Activated CD4-positive, alpha-beta T cell treated with anti-CD3 and anti-CD28 coated beads, Interleukin-2, amount 50 U/mL, for 4 hours (primary cell): ENCODE measurements at regions not wholly inside any gene's neighbourhood (a gene's known extent, or its start where the extent isn't known, plus 50 kb on each side); places are given as distances from the start of the nearest gene placed in this dataset.

ENCODE experiments used
- DNase-seq, 2 experiments: peaks; one replicate each; pipeline ENCODE4 v3.0.0-alpha.2; 2020

DNA sequence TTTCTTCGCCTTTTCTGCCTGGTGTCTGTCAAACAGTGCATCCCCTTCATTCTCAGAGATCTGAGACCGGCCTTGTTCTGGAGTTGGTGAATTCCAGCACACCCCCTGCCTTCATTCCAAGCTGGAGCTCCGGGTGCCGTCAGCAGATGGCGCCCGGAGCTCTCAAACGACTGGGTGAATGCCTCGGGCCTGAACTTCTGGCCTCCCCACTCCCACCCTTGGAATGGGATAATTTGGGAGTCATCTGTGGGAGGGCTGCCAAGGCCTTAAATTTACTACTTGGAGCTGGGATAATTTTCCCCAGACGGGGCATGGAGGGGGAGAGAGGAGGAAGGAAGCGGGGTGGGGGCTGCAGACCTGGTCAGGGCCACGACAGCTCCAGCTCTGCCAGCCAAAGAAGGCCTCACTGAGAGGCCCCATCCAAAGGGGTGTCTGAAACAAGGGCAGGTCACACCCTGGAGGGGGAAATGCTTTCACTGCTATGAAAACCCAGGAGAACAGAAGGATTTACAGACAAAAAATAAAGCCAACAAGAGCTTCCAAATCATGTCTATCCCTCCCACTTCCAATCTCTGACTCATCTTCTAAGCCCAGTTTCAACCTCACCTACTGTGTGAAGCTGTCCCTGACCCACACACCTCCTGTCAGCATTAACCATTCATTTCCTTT is 187.9 kb downstream of the OPA1 start:
- peak in 1 of 2 experiments; percentile 4 for DNase-seq

- no peak for DNase-seq
These were observed 189.3 kb downstream of the OPA1 start for GRCh38 chr3:193782276-193782647.

- no peak for DNase-seq
These were observed 189.7 kb downstream of the OPA1 start for GRCh38 chr3:193782747-193783146.

DNA sequence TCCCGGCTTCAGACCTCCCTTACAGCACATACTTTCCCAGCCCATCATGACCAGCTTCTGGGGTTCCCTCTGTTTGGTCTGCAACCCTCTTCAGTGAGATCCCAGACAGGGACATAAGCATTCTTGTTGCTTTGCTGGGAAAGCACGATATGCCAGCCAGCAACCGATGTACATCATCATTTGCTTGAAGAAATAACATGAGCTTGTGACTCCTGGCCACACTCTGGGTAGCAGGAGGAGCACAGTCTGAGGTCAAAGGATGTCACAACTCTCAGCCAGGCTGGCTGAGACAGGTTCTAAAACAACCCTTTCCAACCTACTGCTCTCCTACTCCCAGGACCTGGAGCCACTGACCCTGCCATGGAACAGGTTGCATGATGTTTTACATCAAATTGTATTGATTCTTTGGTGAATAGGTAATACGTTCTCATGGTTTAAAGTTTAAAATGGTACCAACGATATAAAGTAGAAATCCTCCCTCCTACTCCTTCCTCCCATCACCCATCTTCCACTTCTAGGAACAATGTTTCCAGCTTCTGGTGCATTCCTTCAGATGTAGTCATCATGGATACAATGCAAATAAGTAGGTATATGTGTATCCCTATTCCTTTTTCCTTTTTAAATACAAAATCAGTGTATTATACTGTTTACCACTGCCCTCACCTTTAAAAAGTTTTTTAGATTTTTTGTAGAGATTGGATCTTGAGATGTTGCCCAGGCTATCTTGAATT is 190.3 kb downstream of the OPA1 start:
- DNase-seq: no peak

- DNase-seq: no peak
These were observed 191.8 kb downstream of the OPA1 start for GRCh38 chr3:193784822-193785221.

- DNase-seq: no peak
These were observed 194.5 kb downstream of the OPA1 start for GRCh38 chr3:193787496-193787870.

- no peak for DNase-seq
These were observed 195.4 kb downstream of the OPA1 start for GRCh38 chr3:193788189-193788991.

DNA sequence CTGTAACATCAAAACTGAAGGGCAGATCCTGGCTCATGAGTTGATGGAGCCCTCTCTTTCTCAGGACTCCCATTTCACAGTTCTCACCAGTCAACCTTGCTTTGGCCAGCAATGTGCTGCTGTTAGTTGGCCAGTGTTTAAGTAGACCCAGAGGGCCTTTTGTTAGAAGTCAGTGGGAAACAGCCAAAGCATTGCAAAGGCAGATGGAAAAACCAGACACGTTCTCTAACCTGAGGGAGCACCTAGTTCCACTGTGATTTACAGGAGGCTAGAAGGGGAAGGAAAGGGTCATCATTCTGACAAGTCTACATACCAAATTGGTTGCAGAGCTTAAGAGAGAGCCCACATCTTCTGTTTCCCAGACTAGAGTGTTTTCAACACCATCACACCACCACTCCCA is 196.4 kb downstream of the OPA1 start:
- no peak for DNase-seq

DNA sequence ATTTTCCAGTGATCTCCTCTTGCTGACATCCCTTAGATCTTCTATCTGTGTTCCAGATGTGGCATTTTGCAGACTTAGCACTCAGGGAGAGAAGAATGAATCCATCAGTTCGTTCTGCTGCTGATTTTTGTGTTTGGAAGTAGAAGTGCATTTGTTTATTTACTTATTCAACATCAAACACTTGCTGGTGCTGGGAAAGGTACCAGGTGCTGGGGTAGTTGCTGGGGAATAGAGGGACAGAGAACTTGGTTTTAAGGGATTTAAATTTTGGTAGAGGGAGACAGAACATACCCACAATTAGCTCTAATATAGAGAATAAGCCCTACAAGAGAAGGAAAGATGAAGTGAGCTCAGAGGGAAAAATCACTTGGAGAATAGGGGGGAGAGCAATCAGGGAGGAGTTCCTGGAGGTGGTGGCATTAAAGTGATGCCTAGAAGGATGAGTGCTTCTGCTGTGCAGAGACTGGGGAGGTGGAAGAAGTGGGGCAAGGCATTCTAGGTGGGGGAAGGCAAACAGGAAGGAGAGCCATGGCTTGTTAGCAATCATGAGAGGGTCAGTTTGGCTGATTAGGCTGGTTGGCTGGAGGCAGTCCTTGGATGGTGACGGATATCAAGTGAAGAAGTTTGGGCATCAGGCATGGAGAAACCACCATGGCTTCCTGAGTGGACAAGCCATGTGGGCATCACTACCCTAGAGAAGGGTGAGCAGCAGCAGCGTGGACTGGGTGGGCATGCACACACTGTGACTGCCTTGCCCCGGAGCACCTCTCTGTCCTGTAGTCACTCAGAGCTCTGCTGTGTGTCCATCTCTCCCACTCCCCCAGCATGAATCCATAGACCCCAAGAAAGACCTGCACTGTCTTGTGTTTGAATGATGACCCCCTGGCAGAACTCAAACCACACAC is 197.3 kb downstream of the OPA1 start:
- no peak for DNase-seq

DNA sequence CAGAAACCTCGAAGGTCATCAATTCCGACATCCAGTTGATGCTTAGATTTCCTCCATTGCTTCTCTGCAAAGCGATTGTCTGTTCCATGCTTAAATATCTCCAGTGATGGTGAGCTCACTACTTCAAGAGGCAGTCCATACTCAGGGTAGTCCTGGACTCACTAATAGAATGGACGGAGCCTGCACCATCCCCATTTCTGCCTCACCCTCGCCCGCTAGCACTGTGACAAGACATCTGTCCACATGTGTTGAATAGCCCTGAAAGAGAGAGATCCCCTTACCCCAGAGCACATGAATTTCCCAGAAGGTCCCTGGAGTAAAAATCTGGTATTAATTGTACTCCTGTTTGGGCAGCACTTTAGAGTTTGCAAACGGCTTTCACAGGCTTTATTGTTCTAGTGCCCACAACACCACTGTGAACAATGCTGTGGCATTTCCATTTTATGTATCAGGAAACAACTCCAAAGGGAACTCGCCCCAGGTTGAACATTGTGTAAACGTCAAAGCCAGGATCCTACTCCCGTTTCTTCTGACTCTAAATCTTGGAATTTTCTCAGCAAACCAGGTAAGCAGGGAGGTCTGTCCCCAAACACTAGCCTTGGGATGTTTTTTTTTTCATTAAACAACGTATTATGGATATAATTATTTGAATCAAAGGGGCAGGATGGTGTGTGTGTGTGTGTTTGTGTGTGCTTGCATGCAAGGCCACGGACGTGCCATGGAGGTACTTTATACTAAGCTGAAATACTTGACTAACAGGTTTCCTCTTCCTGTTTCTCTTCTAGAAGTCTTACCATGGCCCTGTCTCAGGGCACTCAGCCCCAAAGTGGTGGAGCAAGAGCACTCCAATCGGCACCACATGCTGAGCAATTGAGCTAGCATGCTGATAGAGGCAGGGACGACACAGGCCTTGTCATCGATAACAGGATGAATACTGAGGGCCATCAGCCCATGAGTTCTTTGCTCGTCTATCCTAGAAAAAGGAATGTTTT is 198.3 kb downstream of the OPA1 start:
- no peak for DNase-seq

DNA sequence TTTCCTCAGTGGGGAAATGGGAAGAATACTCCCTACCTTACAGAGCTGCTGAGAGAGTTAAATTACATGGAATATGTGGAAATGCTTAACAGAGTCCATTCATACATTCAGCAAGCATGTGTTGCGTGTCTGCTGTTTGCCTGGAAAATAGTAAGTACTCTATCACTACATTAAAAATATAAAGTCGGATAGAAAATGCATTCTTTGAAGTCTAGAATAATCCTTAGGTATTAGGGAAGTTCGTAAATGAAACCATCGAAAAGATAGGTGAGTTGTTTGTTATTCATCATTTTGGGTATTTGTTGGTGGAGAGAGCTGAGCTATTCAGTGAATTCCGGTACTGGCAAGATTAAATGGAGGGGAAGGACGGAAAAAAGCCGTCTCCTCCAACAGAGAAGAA is 200.1 kb downstream of the OPA1 start:
- no peak for DNase-seq

DNA sequence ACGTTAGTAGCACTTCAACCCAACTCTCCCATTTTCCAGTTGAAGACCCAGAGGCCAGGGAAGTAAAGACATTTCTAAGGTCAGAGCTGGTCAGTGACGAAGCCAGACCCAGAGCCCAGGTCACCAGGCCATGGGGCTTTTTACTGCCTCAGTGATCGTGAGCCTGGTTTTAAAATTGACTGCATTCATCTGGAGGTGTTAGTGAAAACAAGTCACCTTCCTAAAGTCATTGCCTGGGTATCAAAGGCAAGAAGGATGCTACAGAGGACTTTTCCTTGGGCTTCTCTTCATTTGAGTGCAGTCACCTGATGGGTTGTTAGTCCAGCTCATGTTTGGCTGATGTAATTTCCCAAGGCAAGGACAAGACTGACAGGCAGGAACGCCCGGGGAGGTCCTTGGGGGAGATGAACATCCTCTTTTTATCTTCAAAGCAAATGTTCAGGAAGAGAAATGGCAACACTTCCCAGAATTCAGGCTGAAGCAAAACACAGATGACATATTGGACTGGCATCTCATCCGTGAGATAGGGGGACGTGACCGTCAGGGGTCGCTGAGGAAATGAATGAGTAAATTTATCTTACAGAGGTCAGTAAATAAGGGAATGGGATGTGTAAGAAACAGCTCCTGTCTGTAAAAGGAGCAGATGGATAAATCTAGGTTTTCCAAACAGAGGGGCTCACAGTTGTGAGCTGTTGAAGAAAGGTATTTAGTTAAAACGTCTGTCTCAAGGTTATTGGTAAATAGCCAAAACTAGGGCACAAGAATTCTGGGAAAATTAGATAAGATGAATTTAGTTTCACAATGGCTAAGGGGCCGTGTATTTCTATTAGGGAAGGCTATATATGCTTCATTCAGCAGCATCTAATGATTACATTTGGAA is 201.2 kb downstream of the OPA1 start:
- DNase-seq: no peak

DNA sequence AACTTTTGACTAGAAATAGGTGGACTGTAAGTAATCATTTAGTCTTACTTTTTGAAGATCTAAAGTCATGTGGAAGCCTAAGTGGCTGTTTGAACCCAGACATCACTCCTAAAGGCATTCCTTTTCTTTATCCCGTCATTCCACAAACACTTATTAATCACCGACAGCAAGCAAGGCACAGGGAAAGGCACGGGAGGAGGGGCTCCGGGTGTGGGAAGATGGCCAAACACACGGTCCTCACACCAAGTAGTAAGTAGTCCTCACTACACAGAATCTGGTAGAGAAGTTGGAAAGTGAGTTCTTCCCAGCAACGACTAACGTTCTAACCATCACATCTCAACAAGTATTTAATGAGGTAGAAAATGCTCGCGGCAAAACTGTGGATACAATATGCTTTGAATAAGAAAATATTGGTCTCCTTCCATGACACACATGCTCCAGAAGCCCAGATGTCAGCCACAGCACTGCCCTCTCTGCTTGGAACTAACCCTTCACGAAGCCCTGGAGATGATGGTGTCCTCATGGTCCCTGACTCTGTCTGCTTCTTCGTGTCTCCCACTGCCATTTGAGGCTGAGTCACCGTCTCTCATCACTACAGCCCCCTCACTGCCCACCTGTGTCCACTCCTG is 202.2 kb downstream of the OPA1 start:
- no peak for DNase-seq

GRCh38 chr3:193796089-193796488 is 203.1 kb downstream of the OPA1 start:
- DNase-seq: no peak

GRCh38 chr3:193797566-193797965 is 204.6 kb downstream of the OPA1 start:
- no peak for DNase-seq

- DNase-seq: no peak
These were observed 205.0 kb downstream of the OPA1 start for GRCh38 chr3:193798051-193798450.

DNA sequence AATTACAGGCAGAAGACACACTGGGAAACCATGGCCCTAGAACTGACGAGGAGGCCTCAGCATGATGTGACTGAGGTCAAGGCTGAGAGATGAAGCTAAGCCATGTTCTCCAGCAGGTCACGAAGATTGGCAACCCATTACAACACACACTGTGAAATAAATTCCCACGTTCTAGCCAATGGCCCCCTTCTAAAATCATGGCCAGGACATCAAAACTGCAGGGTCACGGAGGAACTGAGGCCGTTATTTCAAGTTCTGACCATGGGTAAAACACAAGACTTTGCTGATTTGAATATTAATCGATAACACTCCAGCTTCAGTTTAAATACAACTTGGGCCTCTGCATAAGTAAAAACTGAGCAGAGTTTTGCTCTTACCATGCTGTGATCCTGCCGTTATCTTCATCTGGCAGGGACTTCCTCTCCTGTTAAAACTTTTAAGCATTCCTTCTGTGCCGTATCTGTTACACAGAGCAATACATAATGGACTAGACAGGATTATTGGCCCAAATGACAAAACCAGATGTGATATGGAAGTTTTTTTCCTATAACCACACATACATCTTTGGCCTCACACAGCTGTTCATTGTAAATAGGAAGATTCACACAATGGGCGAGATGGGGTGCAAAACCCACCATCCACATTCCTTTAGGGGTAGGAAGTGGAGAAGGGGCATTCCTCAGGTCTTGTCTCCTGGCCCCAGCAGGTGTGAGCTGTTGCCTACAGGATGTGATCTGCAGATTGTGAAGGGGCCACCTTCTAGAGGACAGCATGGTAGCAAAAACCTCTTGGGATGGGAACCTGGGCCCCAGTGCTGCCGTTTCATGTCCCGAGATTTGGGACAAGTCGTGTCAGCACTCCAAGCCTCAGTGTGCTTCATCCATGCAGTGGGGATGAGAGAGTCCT is 207.4 kb downstream of the OPA1 start:
- no peak for DNase-seq

DNA sequence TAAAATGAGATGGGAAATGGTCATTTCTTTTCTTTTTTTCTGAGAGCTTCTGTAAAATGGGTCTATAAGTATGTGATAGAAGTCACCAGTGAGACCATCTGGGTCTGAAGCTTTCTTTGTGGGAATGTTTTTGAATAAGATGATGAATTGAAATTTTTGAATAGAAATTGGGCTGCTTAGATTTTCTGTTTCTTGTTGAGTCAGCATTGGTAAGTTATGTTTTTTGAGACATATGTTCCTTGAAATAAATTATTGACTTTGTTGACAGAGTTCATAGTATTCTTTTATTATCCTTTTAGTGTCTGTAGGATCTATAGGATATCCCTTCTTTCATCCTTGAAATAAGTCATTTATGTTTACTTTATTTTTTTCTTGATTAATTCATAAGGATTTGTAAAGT is 208.1 kb downstream of the OPA1 start:
- DNase-seq: no peak

DNA sequence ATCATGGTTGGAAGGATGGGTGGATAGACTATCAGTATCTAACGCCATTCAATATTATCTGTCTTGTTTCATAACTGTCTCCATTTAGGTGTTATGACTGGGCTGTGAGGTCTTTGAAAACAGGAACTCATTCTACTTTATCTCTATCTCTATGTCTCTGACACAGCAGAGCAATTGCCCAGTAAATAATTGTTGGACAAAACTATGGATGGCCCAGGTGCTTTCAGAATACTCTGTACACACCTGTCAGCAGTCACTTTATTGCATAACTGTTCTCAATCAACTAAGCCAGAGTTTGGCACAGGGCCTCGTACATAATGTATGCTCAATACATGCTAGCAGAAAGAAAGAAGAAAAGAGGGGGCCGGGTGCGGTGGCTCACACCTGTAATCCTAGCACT is 210.3 kb downstream of the OPA1 start:
- no peak for DNase-seq
